GM23338 (cell line): ENCODE measurements at regions not wholly inside any gene's neighbourhood (a gene's known extent, or its start where the extent isn't known, plus 50 kb on each side); places are given as distances from the start of the nearest gene placed in this dataset.
A peak's percentile ranks its signal among the peaks of the same experiment; 100 is the strongest.

Experiments
- ATAC-seq: fragments of 200-7000 bp; cut with Tn5 transposase; 3 replicates; pipeline ENCODE4 v1.9.1; 2020
- DNase-seq: peaks from one replicate; pipeline ENCODE4 v3.0.0-alpha.2; 2015; ENCODE audit warnings: low spot score
- H2AFZ ChIP-seq: fragments of 200-600 bp; sonication (generic); 2 replicates; pipeline ENCODE4 v1.8.0; 2016; ENCODE audit warnings: antibody characterized with exemption, mild to moderate bottlenecking, moderate library complexity
- H3F3A ChIP-seq: fragments of 200-600 bp; sonication (generic); replicated peaks from 2 replicates; pipeline ENCODE4 v1.8.0; 2017; ENCODE audit warnings: antibody characterized with exemption, mixed run types, low read depth
- H3K27ac ChIP-seq: fragments of 200-600 bp; sonication (generic); 2 replicates; pipeline ENCODE4 v1.6.1; 2016; ENCODE audit warnings: low read depth
- H3K27me3 ChIP-seq: fragments of 200-600 bp; sonication (generic); 2 replicates; pipeline ENCODE4 v1.8.0; 2016; ENCODE audit warnings: mild to moderate bottlenecking, mixed run types, moderate library complexity; ENCODE audit not compliant: insufficient read depth
- H3K36me3 ChIP-seq: fragments of 200-600 bp; sonication (generic); 2 replicates; pipeline ENCODE4 v1.8.0; 2016; ENCODE audit warnings: mild to moderate bottlenecking; ENCODE audit not compliant: insufficient read depth
- H3K4me1 ChIP-seq: fragments of 200-600 bp; sonication (generic); 2 replicates; pipeline ENCODE4 v1.8.0; 2016; ENCODE audit warnings: mild to moderate bottlenecking, moderate library complexity; ENCODE audit not compliant: insufficient read depth
- H3K4me2 ChIP-seq: fragments of 200-600 bp; sonication (generic); 2 replicates; pipeline ENCODE4 v1.7.1; 2017; ENCODE audit warnings: mixed run types
- H3K4me3 ChIP-seq: fragments of 200-600 bp; sonication (generic); 2 replicates; pipeline ENCODE4 v1.6.1; 2016; ENCODE audit warnings: mixed run types
- H3K79me2 ChIP-seq: fragments of 200-600 bp; sonication (generic); replicated peaks from 2 replicates; pipeline ENCODE4 v1.8.0; 2017; ENCODE audit warnings: mild to moderate bottlenecking; ENCODE audit not compliant: insufficient read depth
- H3K9me2 ChIP-seq: fragments of 200-600 bp; sonication (generic); 2 replicates; pipeline ENCODE4 v1.8.0; 2017; ENCODE audit not compliant: insufficient read depth
- H4K20me1 ChIP-seq: fragments of 200-600 bp; sonication (generic); replicated peaks from 2 replicates; pipeline ENCODE4 v1.8.0; 2017; ENCODE audit warnings: mild to moderate bottlenecking; ENCODE audit not compliant: insufficient read depth
- H3K27ac Mint-ChIP-seq: 2 replicates; pipeline ENCODE4 v1.8.0; 2020; ENCODE audit warnings: inconsistent platforms, mild to moderate bottlenecking, moderate library complexity, mixed read lengths
- H3K27me3 Mint-ChIP-seq: 3 replicates; pipeline ENCODE4 v1.8.0; 2022; ENCODE audit warnings: low read depth, mild to moderate bottlenecking, moderate library complexity, mixed read lengths, inconsistent platforms; ENCODE audit not compliant: insufficient read depth, poor library complexity
- H3K36me3 Mint-ChIP-seq: 3 replicates; pipeline ENCODE4 v1.8.0; 2021; ENCODE audit warnings: low read depth, mild to moderate bottlenecking, inconsistent platforms, moderate library complexity, mixed read lengths
- H3K4me1 Mint-ChIP-seq: 3 replicates; pipeline ENCODE4 v1.8.0; 2020; ENCODE audit warnings: mild to moderate bottlenecking, inconsistent platforms, mixed read lengths
- H3K4me3 Mint-ChIP-seq: 3 replicates; pipeline ENCODE4 v1.8.0; 2021; ENCODE audit warnings: moderate library complexity, mild to moderate bottlenecking, inconsistent platforms, mixed read lengths
- H3K9me3 Mint-ChIP-seq: 3 replicates; pipeline ENCODE4 v1.8.0; 2020; ENCODE audit warnings: moderate library complexity, mild to moderate bottlenecking, inconsistent platforms, mixed read lengths
- EZH2phosphoT487 ChIP-seq: fragments of 200-600 bp; sonication (generic); IDR thresholded peaks from one replicate; pipeline ENCODE4 v1.8.1; 2018; ENCODE audit warnings: antibody characterized with exemption; ENCODE audit not compliant: unreplicated experiment
- POLR2AphosphoS5 ChIP-seq: IDR thresholded peaks from 2 replicates; pipeline ENCODE4 v1.6.1; 2016; ENCODE audit warnings: antibody characterized with exemption, low read depth
- STAT1 ChIP-seq: IDR thresholded peaks from one replicate; pipeline ENCODE4 v1.6.1; 2016; ENCODE audit warnings: antibody characterized with exemption; ENCODE audit not compliant: unreplicated experiment
- ZNF114 ChIP-seq: fragments of 250-450 bp; sonication (Bioruptor Pico); IDR thresholded peaks from 2 replicates; pipeline ENCODE4 v1.5.0; 2020; ENCODE audit warnings: mild to moderate bottlenecking, moderate library complexity
- ZNF331 ChIP-seq: fragments of 250-450 bp; sonication (Bioruptor Pico); IDR thresholded peaks from 2 replicates; pipeline ENCODE4 v1.5.0; 2020; ENCODE audit warnings: low read depth, mild to moderate bottlenecking, moderate library complexity
- TF ChIP-seq, protein P1 (sequence below), 2 experiments: fragments of 200-600 bp in 1 of 2; sonication (generic) in 1 of 2; conservative IDR thresholded peaks; 2 replicates each; pipeline versions ENCODE4 v1.5.1 to v1.6.1; 2016 to 2017; ENCODE audit warnings: antibody characterized with exemption in 2 of 2, low read depth in 2 of 2, mild to moderate bottlenecking in 2 of 2, moderate library complexity in 1 of 2
- TF ChIP-seq, protein P2 (sequence below): IDR thresholded peaks from 2 replicates; pipeline ENCODE4 v1.6.1; 2016; ENCODE audit warnings: antibody characterized with exemption

DNA sequence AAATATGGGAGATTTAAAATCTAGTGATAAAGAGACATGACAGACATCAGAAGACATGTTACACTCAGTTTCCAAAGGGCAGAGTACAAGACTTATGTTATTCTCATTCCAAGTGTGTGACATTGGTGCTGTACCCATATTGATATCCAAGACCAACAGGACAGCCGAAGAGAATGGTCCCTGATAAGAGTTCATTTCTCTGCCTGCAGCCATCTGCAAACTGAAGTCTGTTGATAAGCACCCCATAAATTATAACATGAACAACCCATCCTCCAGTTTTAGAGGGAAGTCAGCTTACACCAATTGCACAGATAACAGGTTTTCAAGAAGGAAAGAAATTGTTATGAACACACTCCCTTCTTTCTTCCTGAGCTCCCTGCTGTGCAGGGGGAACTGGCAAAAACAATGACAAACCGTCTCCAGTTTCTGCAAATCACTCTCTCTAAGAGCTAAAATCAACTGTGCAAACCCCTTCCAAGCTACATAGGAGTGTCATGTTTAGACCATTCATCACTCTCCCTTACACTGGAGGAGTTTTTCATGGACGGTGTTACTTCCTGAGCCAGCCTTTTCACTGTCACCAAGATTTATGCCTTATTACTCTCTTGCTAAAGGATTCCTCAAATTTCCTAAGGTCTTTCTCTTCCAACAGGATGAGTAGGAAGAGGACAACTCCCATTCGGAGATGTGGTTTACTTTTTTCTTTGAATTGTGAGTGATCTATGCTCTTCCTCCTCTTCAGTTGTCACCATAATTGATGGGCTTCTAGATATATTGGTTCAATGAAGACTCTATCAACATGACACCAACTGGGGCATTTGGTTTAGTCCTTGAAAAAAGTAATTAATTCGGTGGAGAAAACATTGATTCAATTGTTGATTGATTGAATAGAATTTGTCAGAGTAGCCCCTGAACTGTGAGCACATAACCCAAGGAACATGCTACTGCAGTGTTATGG, 80.3 kb upstream of the FAM171A1 start:
- no peak for TF ChIP-seq POLR2AphosphoS5
- Mint-ChIP-seq H3K36me3 (no peaks in the 10 kb centered on the region), H3K27me3 (peaks cover 4% of the 10 kb centered on the region), H3K27ac (no peak overlapping the region), H3K4me3 (no peak overlapping the region), H3K4me1 (peaks cover 8% of the 10 kb centered on the region; the same call in 2 of the 3 replicates), H3K9me3 (no peaks in the 10 kb centered on the region)
- Histone ChIP-seq H3K79me2 (no peaks in the 10 kb centered on the region), H3K36me3 (no peaks in the 10 kb centered on the region), H4K20me1 (no peaks in the 10 kb centered on the region), H3K9me2 (no peaks in the 10 kb centered on the region), H3K4me3 (no peak overlapping the region), H2AFZ (peak overlapping the region; percentile 18; the same call in 1 of the 2 replicates), H3K4me1 (no peaks in the 10 kb centered on the region; the same call in 1 of the 2 replicates), H3F3A (no peaks in the 10 kb centered on the region), H3K27me3 (no peaks in the 10 kb centered on the region), H3K4me2 (no peak overlapping the region), H3K27ac (no peak overlapping the region)
- no peak for ATAC-seq
- no peak for DNase-seq

DNA sequence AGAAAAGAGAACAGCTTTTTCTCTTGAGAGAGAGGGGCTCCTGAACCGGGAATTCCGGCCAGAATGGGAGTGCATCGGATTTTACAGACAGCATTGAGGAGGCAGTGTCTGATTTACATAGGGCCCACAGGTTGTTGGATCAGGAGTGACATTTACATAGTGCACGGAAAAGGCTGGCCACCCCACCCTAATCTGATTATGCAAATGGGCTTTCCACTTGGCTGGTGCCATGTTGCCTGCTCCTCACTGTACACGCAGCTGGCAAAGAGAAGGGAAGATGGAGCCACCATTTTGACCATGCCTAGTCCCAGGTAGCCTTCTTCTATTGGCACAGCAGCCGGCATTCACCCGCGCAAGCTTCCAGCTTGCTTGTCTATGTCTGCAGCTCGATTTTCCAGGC, 77.5 kb upstream of the FAM171A1 start:
- Histone ChIP-seq H3K9me2 (no peaks in the 10 kb centered on the region), H2AFZ (0 out of 2 replicates have a peak overlapping the region, but pooled peaks have one; percentile 18), H3K4me3 (no peak overlapping the region), H4K20me1 (no peaks in the 10 kb centered on the region), H3K27ac (no peak overlapping the region), H3K27me3 (no peaks in the 10 kb centered on the region), H3F3A (no peaks in the 10 kb centered on the region), H3K4me1 (no peaks in the 10 kb centered on the region; the same call in none of the 2 replicates), H3K36me3 (no peaks in the 10 kb centered on the region), H3K4me2 (no peak overlapping the region), H3K79me2 (no peaks in the 10 kb centered on the region)
- Mint-ChIP-seq H3K4me3 (no peak overlapping the region), H3K27me3 (peaks cover 2% of the 10 kb centered on the region), H3K27ac (no peak overlapping the region), H3K4me1 (peaks cover 13% of the 10 kb centered on the region; the same call in 2 of the 3 replicates), H3K36me3 (no peaks in the 10 kb centered on the region), H3K9me3 (no peaks in the 10 kb centered on the region)
- no peak for ATAC-seq
- TF ChIP-seq, protein P1, sequence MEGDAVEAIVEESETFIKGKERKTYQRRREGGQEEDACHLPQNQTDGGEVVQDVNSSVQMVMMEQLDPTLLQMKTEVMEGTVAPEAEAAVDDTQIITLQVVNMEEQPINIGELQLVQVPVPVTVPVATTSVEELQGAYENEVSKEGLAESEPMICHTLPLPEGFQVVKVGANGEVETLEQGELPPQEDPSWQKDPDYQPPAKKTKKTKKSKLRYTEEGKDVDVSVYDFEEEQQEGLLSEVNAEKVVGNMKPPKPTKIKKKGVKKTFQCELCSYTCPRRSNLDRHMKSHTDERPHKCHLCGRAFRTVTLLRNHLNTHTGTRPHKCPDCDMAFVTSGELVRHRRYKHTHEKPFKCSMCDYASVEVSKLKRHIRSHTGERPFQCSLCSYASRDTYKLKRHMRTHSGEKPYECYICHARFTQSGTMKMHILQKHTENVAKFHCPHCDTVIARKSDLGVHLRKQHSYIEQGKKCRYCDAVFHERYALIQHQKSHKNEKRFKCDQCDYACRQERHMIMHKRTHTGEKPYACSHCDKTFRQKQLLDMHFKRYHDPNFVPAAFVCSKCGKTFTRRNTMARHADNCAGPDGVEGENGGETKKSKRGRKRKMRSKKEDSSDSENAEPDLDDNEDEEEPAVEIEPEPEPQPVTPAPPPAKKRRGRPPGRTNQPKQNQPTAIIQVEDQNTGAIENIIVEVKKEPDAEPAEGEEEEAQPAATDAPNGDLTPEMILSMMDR (conservative IDR thresholded peaks at IDR 0.05; ENCODE audit: low read depth in 2 of 2) = no peak
- no peak for TF ChIP-seq ZNF114 (CRISPR knock-in tag)
- TF ChIP-seq, protein P2, sequence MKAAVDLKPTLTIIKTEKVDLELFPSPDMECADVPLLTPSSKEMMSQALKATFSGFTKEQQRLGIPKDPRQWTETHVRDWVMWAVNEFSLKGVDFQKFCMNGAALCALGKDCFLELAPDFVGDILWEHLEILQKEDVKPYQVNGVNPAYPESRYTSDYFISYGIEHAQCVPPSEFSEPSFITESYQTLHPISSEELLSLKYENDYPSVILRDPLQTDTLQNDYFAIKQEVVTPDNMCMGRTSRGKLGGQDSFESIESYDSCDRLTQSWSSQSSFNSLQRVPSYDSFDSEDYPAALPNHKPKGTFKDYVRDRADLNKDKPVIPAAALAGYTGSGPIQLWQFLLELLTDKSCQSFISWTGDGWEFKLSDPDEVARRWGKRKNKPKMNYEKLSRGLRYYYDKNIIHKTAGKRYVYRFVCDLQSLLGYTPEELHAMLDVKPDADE = no peak
- DNase-seq = no peak

DNA sequence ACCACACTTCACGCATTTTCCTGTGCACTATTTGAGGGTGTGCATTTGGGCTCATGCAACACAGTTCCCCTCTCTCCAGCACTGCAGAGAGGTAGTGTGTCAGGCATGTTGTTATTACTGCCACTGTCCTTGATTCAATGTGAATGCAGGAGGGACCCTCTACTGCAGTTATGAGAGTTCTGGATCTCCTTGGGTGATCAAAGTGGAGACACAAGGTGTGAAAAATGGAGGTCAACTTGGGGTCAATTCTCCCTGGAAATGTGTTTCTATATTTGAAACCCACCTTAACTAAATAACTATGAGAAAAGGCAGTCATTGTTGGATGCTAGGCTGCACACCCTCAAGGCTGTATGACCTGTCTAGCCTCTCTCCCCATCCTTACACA, 73.9 kb upstream of the FAM171A1 start:
- no peaks in the 10 kb centered on the region for H3F3A ChIP-seq
- Mint-ChIP-seq H3K36me3 (no peaks in the 10 kb centered on the region), H3K27me3 (peaks cover 2% of the 10 kb centered on the region), H3K27ac (no peak overlapping the region), H3K4me1 (peaks cover 5% of the 10 kb centered on the region; the same call in 2 of the 3 replicates), H3K9me3 (no peaks in the 10 kb centered on the region), H3K4me3 (no peak overlapping the region)
- no peak for DNase-seq
- H3K79me2 ChIP-seq = no peaks in the 10 kb centered on the region
- H3K9me2 ChIP-seq = no peaks in the 10 kb centered on the region
- H2AFZ ChIP-seq = no peak overlapping the region
- no peaks in the 10 kb centered on the region for H3K36me3 ChIP-seq
- H4K20me1 ChIP-seq = no peaks in the 10 kb centered on the region
- H3K27ac ChIP-seq = no peak overlapping the region
- ATAC-seq = no peak
- H3K4me2 ChIP-seq = no peak overlapping the region
- no peaks in the 10 kb centered on the region; the same call in 1 of the 2 replicates for H3K4me1 ChIP-seq
- no peak overlapping the region for H3K4me3 ChIP-seq
- H3K27me3 ChIP-seq = no peaks in the 10 kb centered on the region
- TF ChIP-seq EZH2phosphoT487 = no peak
- TF ChIP-seq, protein P2 = no peak
- TF ChIP-seq ZNF331 (CRISPR knock-in tag) = no peak
- no peak for TF ChIP-seq STAT1
- TF ChIP-seq, protein P1 (conservative IDR thresholded peaks at IDR 0.05; ENCODE audit: low read depth in 2 of 2) = no peak
